ENCODE measurements at regions not wholly inside any gene's neighbourhood (a gene's known extent, or its start where the extent isn't known, plus 50 kb on each side); places are given as distances from the start of the nearest gene placed in this dataset.

- intact Hi-C loops (cut with micrococcal nuclease), result no loop called here
- H3K4me3 Mint-ChIP-seq, result no peak overlapping the region
- TF ChIP-seq CTCF (IDR thresholded peaks at IDR 0.05), result no peak
- no peak for ATAC-seq (ENCODE audit: low read depth)
- no peaks in the 10 kb centered on the region for H3K36me3 Mint-ChIP-seq (ENCODE audit: low read depth)
- H3K27me3 Mint-ChIP-seq, result no peaks in the 10 kb centered on the region
- no peaks in the 10 kb centered on the region for H3K4me1 Mint-ChIP-seq
- no peaks in the 10 kb centered on the region for H3K9me3 Mint-ChIP-seq
- POLR2A ChIA-PET, result no interaction called here
- CTCF ChIA-PET, result no interaction called here
- H3K27ac Mint-ChIP-seq, result no peak overlapping the region
- DNase-seq, result no peak
Measured at GRCh38 chr1:69221524-69221923, 346.2 kb upstream of the LRRC7 start.

- intact Hi-C loops (cut with micrococcal nuclease), result no loop called here
- Mint-ChIP-seq H3K27me3 (no peaks in the 10 kb centered on the region), H3K36me3 (ENCODE audit: low read depth) (no peaks in the 10 kb centered on the region), H3K4me3 (no peak overlapping the region), H3K9me3 (peaks cover 1% of the 10 kb centered on the region), H3K27ac (no peak overlapping the region), H3K4me1 (no peaks in the 10 kb centered on the region)
- ATAC-seq (ENCODE audit: low read depth) (no peak), DNase-seq (no peak)
- TF ChIP-seq CTCF (IDR thresholded peaks at IDR 0.05), result no peak
- CTCF ChIA-PET, result no interaction called here
- POLR2A ChIA-PET, result no interaction called here
Measured at GRCh38 chr1:69223156-69223555, 344.6 kb upstream of the LRRC7 start.

GRCh38 chr1:69228501-69228900, 339.2 kb upstream of the LRRC7 start:
- TF ChIP-seq CTCF (IDR thresholded peaks at IDR 0.05), result no peak
- ChIA-PET POLR2A (no interaction called here), CTCF (no interaction called here)
- no peak overlapping the region for H3K27ac Mint-ChIP-seq
- intact Hi-C loops (cut with micrococcal nuclease), result no loop called here
- no peaks in the 10 kb centered on the region for H3K27me3 Mint-ChIP-seq
- H3K4me3 Mint-ChIP-seq, result no peak overlapping the region
- H3K36me3 Mint-ChIP-seq (ENCODE audit: low read depth), result no peaks in the 10 kb centered on the region
- H3K9me3 Mint-ChIP-seq, result peaks cover 1% of the 10 kb centered on the region
- no peak for ATAC-seq (ENCODE audit: low read depth)
- no peak for DNase-seq
- no peaks in the 10 kb centered on the region for H3K4me1 Mint-ChIP-seq

GRCh38 chr1:69230208-69230607, 337.5 kb upstream of the LRRC7 start:
- ATAC-seq (ENCODE audit: low read depth), result no peak
- no peak for TF ChIP-seq CTCF (IDR thresholded peaks at IDR 0.05)
- CTCF ChIA-PET, result no interaction called here

GRCh38 chr1:69233463-69233862, 334.3 kb upstream of the LRRC7 start:
- H3K27ac Mint-ChIP-seq, result no peak overlapping the region
- CTCF ChIA-PET, result no interaction called here
- DNase-seq, result no peak
- H3K9me3 Mint-ChIP-seq, result no peaks in the 10 kb centered on the region
- no peak for TF ChIP-seq CTCF (IDR thresholded peaks at IDR 0.05)
- H3K27me3 Mint-ChIP-seq, result no peaks in the 10 kb centered on the region
- intact Hi-C loops (cut with micrococcal nuclease), result no loop called here
- ATAC-seq (ENCODE audit: low read depth), result no peak
- POLR2A ChIA-PET, result no interaction called here
- no peak overlapping the region for H3K4me3 Mint-ChIP-seq
- H3K36me3 Mint-ChIP-seq (ENCODE audit: low read depth), result no peaks in the 10 kb centered on the region
- H3K4me1 Mint-ChIP-seq, result no peaks in the 10 kb centered on the region

More at GRCh38 chr1:69230208-69230607, 337.5 kb upstream of the LRRC7 start:
- no peak for DNase-seq
- POLR2A ChIA-PET, result no interaction called here
- Mint-ChIP-seq H3K9me3 (peaks cover 1% of the 10 kb centered on the region), H3K4me3 (no peak overlapping the region), H3K36me3 (ENCODE audit: low read depth) (no peaks in the 10 kb centered on the region), H3K27ac (no peak overlapping the region), H3K4me1 (no peaks in the 10 kb centered on the region), H3K27me3 (no peaks in the 10 kb centered on the region)
- intact Hi-C loops (cut with micrococcal nuclease), result no loop called here

Data from activated B cell treated with CpG ODN at 0.5 μM for 24 hours (primary cell).